ENCODE measurements at regions not wholly inside any gene's neighbourhood (a gene's known extent, or its start where the extent isn't known, plus 50 kb on each side); places are given as distances from the start of the nearest gene placed in this dataset.

DNA sequence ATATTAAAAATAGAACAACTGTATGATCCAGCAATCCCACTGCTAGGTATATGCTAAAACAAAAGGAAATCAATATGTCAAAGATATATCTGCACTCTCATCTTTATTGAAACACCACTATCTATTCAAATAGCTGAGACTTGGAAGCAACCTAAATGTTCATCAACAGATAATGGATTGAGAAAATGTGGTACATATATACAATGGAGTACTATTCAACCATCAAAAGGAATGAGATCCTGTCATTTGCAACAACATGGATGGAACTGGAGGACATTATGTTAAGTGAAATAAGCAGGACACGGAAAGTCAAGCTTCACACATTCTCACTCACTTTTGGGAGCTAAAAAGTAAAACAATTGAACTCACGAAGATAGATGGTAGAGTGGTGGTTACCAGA is 610.1 kb upstream of the SEMA3D start:
- TF ChIP-seq POLR2AphosphoS5 (IDR thresholded peaks at IDR 0.05; ENCODE audit: borderline replicate concordance, low read depth, low read length) = no peak
- no peak for TF ChIP-seq EZH2 (IDR thresholded peaks at IDR 0.05)
- TF ChIP-seq FOXP2 (optimal IDR thresholded peaks at IDR 0.05; ENCODE audit: control extremely low read depth, extremely low read length, insufficient read depth) = no peak

Measured in SK-N-MC (cell line).